H1 (cell line): ENCODE measurements at regions not wholly inside any gene's neighbourhood (a gene's known extent, or its start where the extent isn't known, plus 50 kb on each side); places are given as distances from the start of the nearest gene placed in this dataset.

Experiments used
- BRCA1 ChIP-seq: IDR thresholded peaks from 2 replicates; pipeline ENCODE4 v1.6.1; 2012; ENCODE audit warnings: low read depth, low read length, improper control_type of control experiment
- EP300 ChIP-seq, 2 experiments: IDR thresholded peaks; 1 replicate in 1 of 2; 2 replicates in 1 of 2; pipeline ENCODE4 v1.6.1; 2011 to 2012; ENCODE audit warnings: low read depth in 2 of 2, low read length in 2 of 2, mild to moderate bottlenecking in 2 of 2, borderline replicate concordance in 1 of 2, inconsistent platforms in 1 of 2, moderate library complexity in 1 of 2
- EZH2 ChIP-seq: fragments of 200-600 bp; sonication (generic); IDR thresholded peaks from 2 replicates; pipeline ENCODE4 v1.7.1; 2012; ENCODE audit warnings: low read depth, mild to moderate bottlenecking, moderate library complexity, low read length, inconsistent platforms; ENCODE audit not compliant: severe bottlenecking
- JUN ChIP-seq: IDR thresholded peaks from 2 replicates; pipeline ENCODE4 v1.6.1; 2011; ENCODE audit warnings: low read depth, mild to moderate bottlenecking, improper control_type of control experiment, low read length
- KDM1A ChIP-seq: fragments of 200-600, 300-600 bp; sonication (generic); IDR thresholded peaks from 2 replicates; pipeline ENCODE4 v1.7.1; 2016; ENCODE audit warnings: mild to moderate bottlenecking, low read length, borderline replicate concordance
- KDM4A ChIP-seq: IDR thresholded peaks from one replicate; pipeline ENCODE4 v1.7.1; 2012; ENCODE audit warnings: low read depth, mild to moderate bottlenecking, moderate library complexity, low read length, inconsistent platforms; ENCODE audit not compliant: severe bottlenecking
- NANOG ChIP-seq: IDR thresholded peaks from 2 replicates; pipeline ENCODE4 v1.6.1; 2011; ENCODE audit warnings: low read length, low read depth, mild to moderate bottlenecking, inconsistent platforms; ENCODE audit not compliant: insufficient read depth, poor library complexity, severe bottlenecking
- RBBP5 ChIP-seq: IDR thresholded peaks from 2 replicates; pipeline ENCODE4 v1.7.1; 2012; ENCODE audit warnings: low read depth, mild to moderate bottlenecking, inconsistent platforms, low read length, moderate library complexity, borderline replicate concordance
- TF ChIP-seq, protein P1 (sequence below), 3 experiments: IDR thresholded peaks; 1 replicate in 2 of 3; 2 replicates in 1 of 3; pipeline versions ENCODE4 v1.5.1 to v1.6.1; 2011; ENCODE audit warnings: low read length in 3 of 3, mild to moderate bottlenecking in 3 of 3, inconsistent platforms in 2 of 3, low read depth in 1 of 3, moderate library complexity in 1 of 3; ENCODE audit not compliant: insufficient read depth in 1 of 3; ENCODE audit errors: control extremely low read depth in 1 of 3

DNA sequence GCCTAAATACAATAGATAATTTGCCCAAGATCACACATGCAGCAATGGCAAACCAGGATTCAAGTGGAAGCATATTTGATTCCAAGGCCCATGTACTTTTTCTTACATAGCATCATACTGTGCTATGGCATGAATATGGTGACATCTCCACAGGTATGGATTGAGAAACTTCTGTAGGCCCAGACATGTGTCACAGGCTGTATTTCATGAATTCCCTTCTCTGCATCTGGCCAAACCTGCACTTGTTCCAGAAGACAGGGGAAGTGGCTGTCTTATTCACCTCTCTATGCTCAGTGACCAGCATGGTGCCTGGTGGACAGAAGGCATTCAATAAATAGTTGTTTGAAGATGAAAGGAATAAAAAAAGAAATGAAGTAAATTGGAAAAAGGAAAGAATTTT is 77.3 kb upstream of the TMEM164 start (continued):
- TF ChIP-seq, protein P1, sequence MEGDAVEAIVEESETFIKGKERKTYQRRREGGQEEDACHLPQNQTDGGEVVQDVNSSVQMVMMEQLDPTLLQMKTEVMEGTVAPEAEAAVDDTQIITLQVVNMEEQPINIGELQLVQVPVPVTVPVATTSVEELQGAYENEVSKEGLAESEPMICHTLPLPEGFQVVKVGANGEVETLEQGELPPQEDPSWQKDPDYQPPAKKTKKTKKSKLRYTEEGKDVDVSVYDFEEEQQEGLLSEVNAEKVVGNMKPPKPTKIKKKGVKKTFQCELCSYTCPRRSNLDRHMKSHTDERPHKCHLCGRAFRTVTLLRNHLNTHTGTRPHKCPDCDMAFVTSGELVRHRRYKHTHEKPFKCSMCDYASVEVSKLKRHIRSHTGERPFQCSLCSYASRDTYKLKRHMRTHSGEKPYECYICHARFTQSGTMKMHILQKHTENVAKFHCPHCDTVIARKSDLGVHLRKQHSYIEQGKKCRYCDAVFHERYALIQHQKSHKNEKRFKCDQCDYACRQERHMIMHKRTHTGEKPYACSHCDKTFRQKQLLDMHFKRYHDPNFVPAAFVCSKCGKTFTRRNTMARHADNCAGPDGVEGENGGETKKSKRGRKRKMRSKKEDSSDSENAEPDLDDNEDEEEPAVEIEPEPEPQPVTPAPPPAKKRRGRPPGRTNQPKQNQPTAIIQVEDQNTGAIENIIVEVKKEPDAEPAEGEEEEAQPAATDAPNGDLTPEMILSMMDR (IDR thresholded peaks at IDR 0.05; ENCODE audit: control extremely low read depth in 1 of 3, insufficient read depth in 1 of 3, low read depth in 1 of 3, low read length in 3 of 3) = no peak
- TF ChIP-seq KDM4A (no peak), EZH2 (no peak), NANOG (no peak), RBBP5 (no peak), EP300 (IDR thresholded peaks at IDR 0.05; ENCODE audit: borderline replicate concordance in 1 of 2, low read depth in 2 of 2, low read length in 2 of 2) (no peak), BRCA1 (no peak), JUN (no peak), KDM1A (no peak)
- TF ChIP-seq, all 59 proteins: peak for 0
